HG02571 (cell line): ENCODE measurements at regions not wholly inside any gene's neighbourhood (a gene's known extent, or its start where the extent isn't known, plus 50 kb on each side); places are given as distances from the start of the nearest gene placed in this dataset.
"Not testable (repeated sequence)": the region's sequence is repeated elsewhere in the genome, so short reads cannot be mapped to it uniquely, and the experiment has no call there.

Experiments used
- ATAC-seq: cut with Tn5 transposase; IDR thresholded peaks from one replicate; pipeline ENCODE4 v1.9.1; 2021; ENCODE audit warnings: mild to moderate bottlenecking, moderate library complexity; ENCODE audit not compliant: unreplicated experiment

GRCh38 chr12:9379023-9379742 is 171.0 kb upstream of the PZP start:
- no peak for ATAC-seq

- ATAC-seq: no peak
These were observed 170.2 kb upstream of the PZP start for GRCh38 chr12:9378430-9378835.

GRCh38 chr12:9372202-9372601 is 164.0 kb upstream of the PZP start:
- ATAC-seq: no peak

- ATAC-seq: no peak
These were observed 159.6 kb upstream of the PZP start for GRCh38 chr12:9367828-9368227.

GRCh38 chr12:9367201-9367600 is 159.0 kb upstream of the PZP start:
- no peak for ATAC-seq

- ATAC-seq: no peak
These were observed 157.1 kb upstream of the PZP start for GRCh38 chr12:9365296-9365695.

- peak; percentile 82 for ATAC-seq
These were observed 156.3 kb upstream of the PZP start for GRCh38 chr12:9364224-9365176.

GRCh38 chr12:9363145-9363544 is 154.9 kb upstream of the PZP start:
- ATAC-seq: no peak

GRCh38 chr12:9361879-9362326 is 153.7 kb upstream of the PZP start:
- ATAC-seq: no peak

GRCh38 chr12:9354009-9354754 is 146.0 kb upstream of the PZP start:
- not testable (repeated sequence) for ATAC-seq

GRCh38 chr12:9351136-9351535 is 142.9 kb upstream of the PZP start:
- no peak for ATAC-seq

GRCh38 chr12:9349888-9350885 is 142.0 kb upstream of the PZP start:
- no peak for ATAC-seq

- no peak for ATAC-seq
These were observed 140.8 kb upstream of the PZP start for GRCh38 chr12:9348906-9349518.

- no peak for ATAC-seq
These were observed 139.3 kb upstream of the PZP start for GRCh38 chr12:9347328-9348127.

GRCh38 chr12:9346866-9347327 is 138.7 kb upstream of the PZP start:
- ATAC-seq: no peak

- ATAC-seq: no peak
These were observed 137.0 kb upstream of the PZP start for GRCh38 chr12:9345171-9345570.

GRCh38 chr12:9344541-9344940 is 136.3 kb upstream of the PZP start:
- no peak for ATAC-seq

- ATAC-seq: no peak
These were observed 135.5 kb upstream of the PZP start for GRCh38 chr12:9343731-9344130.
